Stimulated activated CD4-positive, alpha-beta T cell treated with anti-CD3 and anti-CD28 coated beads, Interleukin-15, amount 100 ng/mL, for 1 hour (primary cell): ENCODE measurements at regions not wholly inside any gene's neighbourhood (a gene's known extent, or its start where the extent isn't known, plus 50 kb on each side); places are given as distances from the start of the nearest gene placed in this dataset.

Experiments
- DNase-seq, 2 donors: peaks; one replicate each; pipeline ENCODE4 v3.0.0-alpha.2; 2020; ENCODE audit warnings: low read depth in 1 of 2, low spot score in 1 of 2

GRCh38 chr2:143830476-143830875 lies 689.4 kb downstream of the ZEB2 start:
- no peak for DNase-seq

GRCh38 chr2:143828763-143829537 lies 691.0 kb downstream of the ZEB2 start:
- no peak for DNase-seq

- DNase-seq: no peak
Measured at GRCh38 chr2:143824791-143825190, 695.1 kb downstream of the ZEB2 start.

- DNase-seq: no peak
Measured at GRCh38 chr2:143823876-143824275, 694.7 kb downstream of the ARHGAP15 start.

- no peak for DNase-seq
Measured at GRCh38 chr2:143823296-143823695, 694.1 kb downstream of the ARHGAP15 start.

GRCh38 chr2:143822736-143823135 lies 693.5 kb downstream of the ARHGAP15 start:
- no peak for DNase-seq

- no peak for DNase-seq
Measured at GRCh38 chr2:143819764-143820163, 690.5 kb downstream of the ARHGAP15 start.

- DNase-seq: no peak
Measured at GRCh38 chr2:143819190-143819735, 690.0 kb downstream of the ARHGAP15 start.
